ENCODE measurements at regions not wholly inside any gene's neighbourhood (a gene's known extent, or its start where the extent isn't known, plus 50 kb on each side); places are given as distances from the start of the nearest gene placed in this dataset.
A peak's percentile ranks its signal among the peaks of the same experiment; 100 is the strongest.
"Not testable (repeated sequence)": the region's sequence is repeated elsewhere in the genome, so short reads cannot be mapped to it uniquely, and the experiment has no call there.

- no peak for DNase-seq (ENCODE audit: low spot score)
Observed at GRCh38 chr20:57973886-57974285, 254.6 kb downstream of the ANKRD60 start.

- not testable (repeated sequence) for DNase-seq (ENCODE audit: low spot score)
Observed at GRCh38 chr20:57971583-57971982, 256.9 kb downstream of the ANKRD60 start.

GRCh38 chr20:57970856-57971255, 257.6 kb downstream of the ANKRD60 start:
- no peak for DNase-seq (ENCODE audit: low spot score)

GRCh38 chr20:57970116-57970515, 258.3 kb downstream of the ANKRD60 start:
- DNase-seq (ENCODE audit: low spot score), result no peak

- no peak for DNase-seq (ENCODE audit: low spot score)
Observed at GRCh38 chr20:57968120-57968519, 258.3 kb upstream of the PMEPA1 start.

- no peak for DNase-seq (ENCODE audit: low spot score)
Observed at GRCh38 chr20:57967364-57967763, 257.5 kb upstream of the PMEPA1 start.

- no peak for DNase-seq (ENCODE audit: low spot score)
Observed at GRCh38 chr20:57966620-57967019, 256.8 kb upstream of the PMEPA1 start.

- no peak for DNase-seq (ENCODE audit: low spot score)
Observed at GRCh38 chr20:57965441-57965840, 255.6 kb upstream of the PMEPA1 start.

GRCh38 chr20:57964011-57964862, 254.4 kb upstream of the PMEPA1 start:
- no peak for DNase-seq (ENCODE audit: low spot score)

GRCh38 chr20:57960803-57961575, 251.2 kb upstream of the PMEPA1 start:
- DNase-seq (ENCODE audit: low spot score), result no peak

- no peak for DNase-seq (ENCODE audit: low spot score)
Observed at GRCh38 chr20:57959589-57959988, 249.8 kb upstream of the PMEPA1 start.

GRCh38 chr20:57959018-57959417, 249.2 kb upstream of the PMEPA1 start:
- DNase-seq (ENCODE audit: low spot score), result no peak

GRCh38 chr20:57958050-57958420, 248.2 kb upstream of the PMEPA1 start:
- no peak for DNase-seq (ENCODE audit: low spot score)

GRCh38 chr20:57957411-57958049, 247.7 kb upstream of the PMEPA1 start:
- DNase-seq (ENCODE audit: low spot score), result no peak

- no peak for DNase-seq (ENCODE audit: low spot score)
Observed at GRCh38 chr20:57953638-57954037, 243.8 kb upstream of the PMEPA1 start.

- DNase-seq (ENCODE audit: low spot score), result no peak
Observed at GRCh38 chr20:57952136-57952535, 242.3 kb upstream of the PMEPA1 start.

- no peak for DNase-seq (ENCODE audit: low spot score)
Observed at GRCh38 chr20:57951549-57951948, 241.7 kb upstream of the PMEPA1 start.

GRCh38 chr20:57950764-57951485, 241.1 kb upstream of the PMEPA1 start:
- no peak for DNase-seq (ENCODE audit: low spot score)

GRCh38 chr20:57948180-57948955, 238.6 kb upstream of the PMEPA1 start:
- no peak for DNase-seq (ENCODE audit: low spot score)

- peak; percentile 81 for DNase-seq (ENCODE audit: low spot score)
Observed at GRCh38 chr20:57947421-57948179, 237.8 kb upstream of the PMEPA1 start.

Data from left forelimb (tissue), 1 donor.